ENCODE measurements at regions not wholly inside any gene's neighbourhood (a gene's known extent, or its start where the extent isn't known, plus 50 kb on each side); places are given as distances from the start of the nearest gene placed in this dataset.

DNA sequence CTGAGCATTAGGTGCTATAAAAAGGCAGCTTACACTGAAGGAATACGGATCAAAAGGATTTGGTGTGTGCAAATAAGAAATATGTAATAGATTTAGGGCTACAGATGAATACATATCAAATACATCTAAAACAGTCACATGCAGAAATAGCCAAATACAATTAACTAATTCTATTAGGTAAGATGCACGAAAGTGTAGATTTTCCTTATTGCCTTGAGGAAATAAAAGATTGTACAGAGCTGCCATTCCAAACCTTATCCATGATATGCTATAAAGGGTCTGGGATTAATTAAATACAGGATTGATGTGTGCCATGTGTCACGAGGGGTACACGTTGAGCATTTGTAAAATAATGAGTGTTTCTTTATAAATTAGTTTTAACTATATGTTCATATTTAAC lies 107.0 kb upstream of the ELOVL6 start:
- TF ChIP-seq CTCF (conservative IDR thresholded peaks at IDR 0.05 in 1 of 2, IDR thresholded peaks at IDR 0.05 in 1 of 2; ENCODE audit: low read depth in 1 of 2, low read length in 2 of 2): no peak
- TF ChIP-seq EZH2 (IDR thresholded peaks at IDR 0.05; ENCODE audit: low read length, missing control alignments): no peak

All from fibroblast of lung (primary cell).